ENCODE measurements at regions not wholly inside any gene's neighbourhood (a gene's known extent, or its start where the extent isn't known, plus 50 kb on each side); places are given as distances from the start of the nearest gene placed in this dataset.

- peak; percentile 56 for DNase-seq
These were observed 173.8 kb downstream of the ICOS start for GRCh38 chr2:204110338-204110741.

DNA sequence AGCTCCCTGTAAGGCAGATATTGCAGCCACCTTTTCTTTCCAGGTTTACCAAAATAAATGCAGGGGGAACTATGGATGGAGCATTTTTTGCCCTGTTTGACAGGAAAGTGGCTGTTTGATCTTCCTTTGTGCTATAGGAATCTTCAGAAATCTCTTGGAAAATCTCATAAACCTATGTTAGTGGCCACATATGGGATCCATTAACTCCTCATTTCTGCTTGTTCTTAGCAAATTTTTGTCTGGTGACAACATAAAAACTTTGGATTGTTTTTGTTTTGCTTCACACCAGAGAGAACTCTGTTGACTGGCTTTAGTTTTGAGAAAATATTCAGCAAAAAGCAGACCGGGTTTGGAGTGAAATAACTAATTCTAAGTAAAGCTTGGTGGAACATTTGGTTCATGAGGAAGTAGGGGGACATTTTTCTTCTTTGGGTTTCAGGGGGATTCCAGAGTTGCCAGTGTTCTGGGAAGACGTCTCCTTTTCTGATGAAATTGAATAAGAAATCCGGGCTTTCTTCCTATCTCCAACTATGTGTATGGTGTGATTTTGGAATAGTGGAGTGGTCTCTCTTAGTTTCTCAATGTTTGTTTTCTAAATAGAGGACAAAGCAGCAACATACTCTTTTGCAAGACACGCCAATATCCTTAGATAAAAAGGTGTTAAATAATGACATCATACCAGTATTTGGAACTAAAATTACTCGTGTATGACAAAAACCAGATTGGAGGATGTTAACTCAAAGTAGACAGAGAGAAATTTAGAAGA lies 174.4 kb downstream of the ICOS start:
- DNase-seq, result no peak

DNA sequence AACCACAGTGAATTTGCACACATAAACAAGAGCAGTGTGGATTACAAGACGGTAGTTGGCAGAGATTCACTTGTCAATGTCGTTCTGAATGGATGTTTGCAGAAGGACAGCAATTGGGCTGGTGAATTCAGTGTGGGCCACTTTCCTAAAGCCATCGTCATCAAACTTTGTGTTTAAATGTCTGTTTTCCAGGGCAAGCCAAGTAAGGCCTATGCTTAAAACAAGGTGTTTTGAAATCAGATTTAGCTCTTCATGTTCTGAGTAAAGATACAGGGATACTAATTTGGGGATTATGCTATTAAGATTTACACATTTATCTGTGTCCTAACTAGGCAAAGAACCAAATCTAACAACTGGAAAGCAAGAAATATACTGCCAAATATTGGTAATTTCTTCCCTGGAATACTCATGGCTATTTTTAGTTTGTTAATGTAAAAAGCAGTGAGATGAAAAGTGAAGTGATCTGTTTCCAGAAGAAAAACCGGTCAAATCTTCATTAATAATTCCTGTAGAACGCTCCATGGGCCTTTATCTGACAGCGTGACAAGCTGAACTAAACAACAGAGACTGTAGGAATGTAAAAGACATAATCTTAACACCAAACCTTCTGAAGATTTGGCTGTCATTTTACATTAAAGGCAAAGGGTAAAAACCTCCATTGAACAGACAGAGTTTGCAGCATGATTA lies 175.7 kb downstream of the ICOS start:
- no peak for DNase-seq

GRCh38 chr2:204114295-204115136 lies 178.0 kb downstream of the ICOS start:
- DNase-seq, result no peak

DNA sequence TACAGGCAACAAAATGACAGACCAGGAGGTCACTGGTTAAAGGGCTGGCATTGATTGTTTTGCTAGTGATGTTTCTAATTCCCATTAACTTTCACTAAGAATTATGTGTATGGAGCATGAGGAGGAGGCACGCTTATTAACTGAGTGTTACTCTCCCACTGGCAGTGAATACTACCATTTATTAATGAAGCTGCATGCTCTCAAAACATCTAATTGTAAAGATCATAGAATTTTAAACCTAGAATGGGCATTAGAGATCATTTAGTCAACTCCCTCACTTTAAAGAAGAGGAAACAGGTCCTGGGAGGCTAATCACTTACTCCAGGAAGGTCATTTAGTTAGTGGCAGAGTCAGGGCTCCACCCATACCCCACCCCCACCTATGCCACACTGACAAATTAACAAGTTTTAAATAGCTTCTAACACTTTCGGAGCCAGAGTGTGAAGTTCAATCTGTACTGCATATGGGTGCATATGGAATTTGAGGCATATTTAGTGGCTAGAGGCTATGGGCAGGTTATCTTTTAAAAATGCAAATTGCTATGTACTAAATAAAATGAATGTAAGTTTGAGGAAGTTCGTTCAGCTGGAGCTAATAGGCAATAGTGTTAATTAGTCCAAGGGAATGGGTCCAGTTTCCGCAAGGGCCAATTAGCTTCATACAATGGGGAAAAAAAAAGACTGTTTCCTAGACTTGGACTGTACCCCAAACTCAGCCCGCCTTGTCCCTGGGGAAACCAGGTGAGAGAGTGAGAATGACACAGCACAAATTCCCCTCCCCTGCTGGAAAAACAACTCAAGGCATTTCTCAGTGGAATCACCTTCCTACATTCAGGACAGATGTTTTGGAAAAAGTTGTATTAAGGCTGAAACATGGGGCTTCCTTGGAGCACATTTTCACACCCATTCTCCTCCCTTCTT lies 178.8 kb downstream of the ICOS start:
- no peak for DNase-seq

- no peak for DNase-seq
These were observed 179.7 kb downstream of the ICOS start for GRCh38 chr2:204116159-204116792.

- no peak for DNase-seq
These were observed 185.9 kb downstream of the ICOS start for GRCh38 chr2:204122425-204122824.

DNA sequence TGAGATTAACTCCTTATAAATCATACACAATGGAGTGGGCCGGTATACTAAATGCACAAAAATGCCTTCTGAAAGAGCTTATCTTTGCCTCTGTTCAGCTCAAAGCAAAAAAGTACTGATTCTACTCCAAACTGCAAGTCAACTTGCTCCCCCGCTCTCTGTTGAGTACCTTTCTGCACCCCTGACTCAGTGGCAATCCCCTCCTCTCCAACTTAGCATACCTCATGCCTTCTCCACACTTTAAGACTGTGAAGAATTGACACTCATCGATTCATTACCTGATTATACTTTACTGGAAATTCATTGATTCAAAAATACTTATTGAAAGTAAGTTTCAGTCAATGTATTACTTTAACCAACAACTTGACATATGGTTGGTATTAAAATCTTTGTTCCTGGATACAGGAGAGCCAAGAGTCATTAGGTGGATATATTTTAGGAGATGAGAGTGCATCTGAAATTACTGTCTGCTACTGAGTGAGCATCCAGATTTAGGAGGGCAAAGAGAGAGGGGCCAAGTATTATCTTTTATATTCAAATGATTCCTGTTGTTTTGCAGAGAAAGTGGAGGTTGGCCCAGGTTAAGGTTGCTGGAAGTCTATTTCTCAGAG lies 187.7 kb downstream of the ICOS start:
- no peak for DNase-seq

DNA sequence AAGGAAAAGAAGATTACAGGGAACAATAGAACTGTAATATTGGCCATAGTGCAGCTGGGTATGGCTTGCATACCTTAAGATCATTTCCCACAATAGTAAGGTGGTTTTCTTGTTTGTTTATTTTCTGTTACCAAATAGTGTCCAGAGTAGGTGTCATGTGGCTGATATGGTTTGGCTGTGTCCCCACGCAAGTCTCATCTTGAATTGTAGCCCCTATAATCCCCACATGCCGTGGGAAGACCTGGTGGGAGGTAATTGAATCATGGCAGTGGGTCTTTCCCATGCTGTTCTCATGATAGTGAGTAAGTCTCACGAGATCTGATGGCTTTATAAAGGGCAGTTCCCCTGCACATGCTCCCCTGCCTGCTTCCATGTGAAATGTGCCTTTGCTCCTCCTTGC lies 190.1 kb downstream of the ICOS start:
- no peak for DNase-seq

GRCh38 chr2:204127238-204127637 lies 190.7 kb downstream of the ICOS start:
- no peak for DNase-seq

DNA sequence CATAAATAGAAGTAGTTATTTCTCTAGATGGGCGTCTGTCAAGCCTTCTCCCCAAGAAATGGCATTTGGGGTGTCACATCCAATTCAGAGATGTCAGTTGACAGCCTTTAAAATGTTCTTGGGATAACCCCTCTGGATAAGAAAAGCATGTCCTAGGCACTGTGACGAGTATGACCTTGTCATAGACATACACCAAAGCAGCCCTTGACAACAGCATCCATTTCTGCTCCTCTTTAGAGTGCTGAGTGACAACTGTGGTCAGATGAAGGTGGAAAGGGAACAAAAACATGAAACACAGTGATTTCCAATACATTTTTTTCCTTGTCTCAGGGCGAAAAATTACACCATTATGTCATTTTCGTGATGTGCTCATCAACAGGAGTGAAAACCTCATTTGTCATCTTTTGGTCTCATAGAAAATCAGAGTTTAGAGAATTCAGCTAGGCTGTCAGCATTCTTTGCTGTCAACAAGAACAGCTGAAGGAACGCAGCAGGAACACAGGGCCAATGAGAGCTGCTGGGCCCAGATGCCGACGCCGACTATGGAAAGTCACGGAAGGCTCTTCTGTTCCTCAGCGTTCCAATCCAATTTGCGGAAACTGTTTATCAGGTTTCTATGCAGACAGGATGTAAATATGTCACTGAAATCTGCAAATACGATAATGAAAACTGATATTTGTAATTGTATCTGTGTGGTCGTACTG lies 193.2 kb downstream of the ICOS start:
- DNase-seq, result no peak

DNA sequence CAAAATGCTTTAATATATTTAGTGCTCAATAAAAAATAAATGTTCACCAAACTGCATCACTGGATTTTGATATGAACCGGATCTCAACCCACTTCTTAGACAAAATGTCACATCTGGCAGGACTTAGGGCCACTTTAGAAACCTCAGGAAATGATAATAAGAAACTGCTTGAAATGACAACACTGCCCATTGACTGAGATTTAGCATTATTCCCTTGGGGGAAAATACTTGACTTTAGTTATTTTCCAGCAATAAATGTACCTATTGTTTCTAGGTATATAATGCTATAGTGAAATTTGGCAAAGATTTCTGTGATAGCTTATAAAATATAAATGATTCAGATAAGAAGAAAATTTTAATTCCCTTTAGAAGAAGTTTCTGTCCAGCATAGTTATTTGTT lies 195.1 kb downstream of the ICOS start:
- DNase-seq, result no peak

- no peak for DNase-seq
These were observed 196.9 kb downstream of the ICOS start for GRCh38 chr2:204133476-204133875.

DNA sequence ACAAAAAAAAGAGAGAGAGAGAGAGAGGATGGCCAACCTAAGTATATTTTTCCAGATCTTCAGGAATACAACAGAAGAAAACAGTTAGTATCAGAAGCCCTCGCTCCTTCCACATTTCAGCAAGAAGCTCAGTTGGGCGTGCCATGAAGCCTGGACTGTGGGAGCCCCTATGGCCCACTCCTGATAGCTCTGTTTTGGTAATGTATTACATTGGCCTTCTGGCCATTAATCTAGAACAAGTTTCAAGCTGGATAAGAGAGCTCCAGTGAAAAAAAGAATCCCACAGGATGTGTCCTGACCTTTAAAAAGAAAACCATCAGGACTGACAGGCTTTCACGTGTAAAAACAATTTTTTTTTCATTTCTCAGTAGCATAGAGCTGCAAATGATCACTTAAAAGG lies 197.9 kb downstream of the ICOS start:
- no peak for DNase-seq

DNA sequence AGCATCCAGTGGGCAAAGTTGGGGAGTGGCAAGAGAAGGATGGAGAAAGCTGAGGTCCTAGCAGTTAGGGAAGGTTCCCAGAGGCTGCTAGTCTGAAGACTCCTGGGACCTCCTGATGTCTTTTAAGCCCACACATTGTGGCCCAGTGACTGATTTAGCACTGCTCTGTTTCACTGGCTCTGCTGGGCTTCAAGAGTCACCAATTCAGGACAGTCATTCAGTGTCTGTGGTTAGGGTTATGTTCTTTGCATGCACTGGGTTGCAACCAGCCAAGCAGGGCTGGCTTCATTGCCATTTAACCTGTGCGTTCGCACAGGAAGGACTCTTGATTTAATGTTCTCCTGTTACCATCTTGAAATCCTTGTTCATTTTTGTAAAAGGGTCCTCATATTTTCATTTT lies 199.2 kb downstream of the ICOS start:
- DNase-seq, result no peak

- no peak for DNase-seq
These were observed 201.6 kb downstream of the ICOS start for GRCh38 chr2:204138206-204138605.

- no peak for DNase-seq
These were observed 203.7 kb downstream of the ICOS start for GRCh38 chr2:204140246-204140645.

DNA sequence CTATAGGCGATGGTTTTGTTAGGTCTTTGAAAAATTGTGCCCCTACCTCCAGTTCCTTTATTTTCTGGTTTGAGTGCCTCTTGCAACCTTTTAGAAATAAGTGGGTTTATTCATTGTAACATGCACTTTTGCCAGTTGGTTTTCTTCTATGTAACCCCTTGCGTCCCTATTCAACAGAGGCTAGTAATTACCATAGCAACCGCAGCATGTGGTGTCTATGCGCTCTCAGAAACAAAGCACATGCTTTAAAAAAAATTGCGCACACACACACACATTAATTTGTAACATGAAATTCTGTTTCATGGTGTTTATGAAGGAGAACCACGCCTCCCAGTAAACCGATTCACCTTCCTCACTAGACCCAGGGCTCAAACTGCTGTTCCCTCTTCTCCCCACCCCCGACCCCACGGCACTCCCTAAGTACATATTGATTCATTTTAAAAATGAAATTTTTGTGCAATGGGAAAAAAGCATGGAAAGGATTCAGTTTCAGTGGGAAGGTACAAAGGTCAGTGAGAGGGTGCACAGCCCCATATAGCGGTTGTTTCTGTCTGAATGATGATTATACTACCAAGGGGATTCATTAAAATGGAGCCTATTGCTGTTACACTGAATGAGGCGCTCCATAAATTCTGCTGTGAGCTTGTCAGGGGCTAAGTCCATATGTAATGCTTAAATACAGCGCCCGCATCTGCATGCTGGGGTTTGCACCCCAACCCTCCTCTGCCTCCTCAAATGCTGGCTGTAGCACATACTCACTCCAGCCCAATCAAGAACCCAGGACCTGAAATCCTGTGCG lies 206.9 kb downstream of the ICOS start:
- DNase-seq, result no peak

DNA sequence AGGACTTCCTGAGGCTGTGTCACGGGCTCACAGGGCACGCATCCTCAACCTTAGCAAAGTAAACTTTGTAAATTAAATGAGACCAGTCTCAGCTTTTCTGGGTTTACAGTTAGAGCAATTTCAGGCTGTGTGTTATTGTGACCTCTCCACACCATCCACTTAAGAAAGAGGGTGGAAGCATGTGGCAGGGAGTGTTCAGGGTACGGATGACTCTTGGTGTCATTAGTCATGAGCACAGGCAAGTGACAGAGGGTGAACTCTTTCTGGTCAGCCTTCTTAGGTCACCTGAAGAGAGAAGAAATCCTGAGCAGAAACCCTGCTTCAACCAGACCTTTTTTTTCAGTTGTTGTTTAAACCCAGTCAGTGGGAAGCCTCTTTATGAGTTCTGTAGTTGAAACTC lies 207.9 kb downstream of the ICOS start:
- no peak for DNase-seq

DNA sequence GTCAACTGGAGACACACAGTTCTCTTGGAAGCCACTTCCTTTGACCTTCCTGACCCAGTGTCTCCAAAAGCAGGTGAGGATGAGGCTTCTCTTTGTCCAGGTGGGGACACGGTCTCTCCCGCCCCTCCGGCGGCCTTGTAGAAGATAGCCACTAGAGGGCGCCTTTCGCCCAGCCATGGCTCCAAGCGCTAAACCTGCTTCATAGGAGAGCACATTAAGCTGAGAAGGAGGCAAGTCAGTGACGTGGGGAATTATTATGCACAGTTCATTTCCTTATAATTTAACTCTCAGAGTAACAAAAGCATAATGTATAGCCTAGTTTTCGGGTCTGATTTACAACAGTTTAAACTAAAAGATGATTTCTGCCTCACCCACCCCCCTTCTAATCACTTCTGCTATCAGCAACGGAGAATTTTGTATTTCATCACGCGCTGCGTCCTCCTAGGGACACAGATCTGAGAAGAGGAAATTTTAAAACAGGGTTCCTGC lies 208.7 kb downstream of the ICOS start:
- peak; percentile 84 for DNase-seq
